Common myeloid progenitor, CD34-positive (primary cell): ENCODE measurements at regions not wholly inside any gene's neighbourhood (a gene's known extent, or its start where the extent isn't known, plus 50 kb on each side); places are given as distances from the start of the nearest gene placed in this dataset.

Experiments used
- CTCF ChIA-PET: fragments of 350-600 bp; sonication (Branson Sonifier 250); formaldehyde crosslinking; loops from one replicate; lab custom pipeline; 2021; ENCODE audit warnings: antibody characterized with exemption; lab: Charles Lee
- POLR2A ChIA-PET: fragments of 350-600 bp; sonication (Branson Sonifier 250); formaldehyde crosslinking; loops from one replicate; lab custom pipeline; 2021; ENCODE audit warnings: antibody characterized with exemption; lab: Charles Lee
- DNase-seq, 3 donors: peaks; one replicate each; pipeline versions ENCODE4 v3.0.0 to v3.0.0-alpha.2; 2013
- H3K27ac ChIP-seq, 2 experiments: 1 replicate in 1 of 2; 2 replicates in 1 of 2; pipeline ENCODE4 v1.7.0; 2013; ENCODE audit warnings: inconsistent platforms in 2 of 2, low read length in 2 of 2, mild to moderate bottlenecking in 2 of 2, low read depth in 1 of 2, moderate library complexity in 1 of 2; ENCODE audit not compliant: severe bottlenecking in 2 of 2, insufficient read depth in 1 of 2, poor library complexity in 1 of 2
- H3K27me3 ChIP-seq, 5 experiments: replicated peaks in 2 of 5; 1 replicate in 3 of 5; 2 replicates in 2 of 5; pipeline versions ENCODE4 v1.6.1 to v1.7.0; 2013; ENCODE audit warnings: low read length in 4 of 5, mild to moderate bottlenecking in 2 of 5, moderate library complexity in 2 of 5, inconsistent platforms in 1 of 5; ENCODE audit not compliant: insufficient read depth in 5 of 5, control insufficient read depth in 4 of 5
- H3K36me3 ChIP-seq, 4 experiments: 1 replicate in 2 of 4; 2 replicates in 2 of 4; pipeline versions ENCODE4 v1.6.1 to v1.7.0; 2013; ENCODE audit warnings: low read length in 3 of 4, control low read depth in 1 of 4, mild to moderate bottlenecking in 1 of 4; ENCODE audit not compliant: control insufficient read depth in 4 of 4, insufficient read depth in 4 of 4
- H3K4me1 ChIP-seq, 4 experiments: 1 replicate in 3 of 4; 2 replicates in 1 of 4; pipeline versions ENCODE4 v1.6.1 to v1.7.1; 2013; ENCODE audit warnings: low read length in 3 of 4, mild to moderate bottlenecking in 3 of 4, control low read depth in 1 of 4, inconsistent platforms in 1 of 4, moderate library complexity in 1 of 4; ENCODE audit not compliant: control insufficient read depth in 4 of 4, insufficient read depth in 4 of 4; ENCODE audit errors: control extremely low read depth in 1 of 4
- H3K4me3 ChIP-seq, 7 experiments: 1 replicate in 4 of 7; 2 replicates in 3 of 7; pipeline versions ENCODE4 v1.5.1 to v1.7.0; 2013; ENCODE audit warnings: mild to moderate bottlenecking in 7 of 7, low read length in 6 of 7, moderate library complexity in 6 of 7, inconsistent platforms in 2 of 7, low read depth in 2 of 7, control low read depth in 1 of 7; ENCODE audit not compliant: insufficient read depth in 4 of 7, control insufficient read depth in 1 of 7; ENCODE audit errors: extremely low read depth in 1 of 7
- H3K9me3 ChIP-seq, 5 experiments: 1 replicate in 4 of 5; 2 replicates in 1 of 5; pipeline versions ENCODE4 v1.6.1 to v1.7.1; 2013; ENCODE audit warnings: low read length in 4 of 5, mild to moderate bottlenecking in 2 of 5, inconsistent platforms in 1 of 5, low read depth in 1 of 5, moderate library complexity in 1 of 5; ENCODE audit not compliant: control insufficient read depth in 4 of 5, insufficient read depth in 2 of 5; ENCODE audit errors: control extremely low read depth in 1 of 5
- whole genome bisulfite sequencing: methylation state at CpG from one replicate; pipeline ENCODE4 v1.1.5; 2013; ENCODE audit not compliant: insufficient coverage; 5-methylcytosine and 5-hydroxymethylcytosine counted together

DNA sequence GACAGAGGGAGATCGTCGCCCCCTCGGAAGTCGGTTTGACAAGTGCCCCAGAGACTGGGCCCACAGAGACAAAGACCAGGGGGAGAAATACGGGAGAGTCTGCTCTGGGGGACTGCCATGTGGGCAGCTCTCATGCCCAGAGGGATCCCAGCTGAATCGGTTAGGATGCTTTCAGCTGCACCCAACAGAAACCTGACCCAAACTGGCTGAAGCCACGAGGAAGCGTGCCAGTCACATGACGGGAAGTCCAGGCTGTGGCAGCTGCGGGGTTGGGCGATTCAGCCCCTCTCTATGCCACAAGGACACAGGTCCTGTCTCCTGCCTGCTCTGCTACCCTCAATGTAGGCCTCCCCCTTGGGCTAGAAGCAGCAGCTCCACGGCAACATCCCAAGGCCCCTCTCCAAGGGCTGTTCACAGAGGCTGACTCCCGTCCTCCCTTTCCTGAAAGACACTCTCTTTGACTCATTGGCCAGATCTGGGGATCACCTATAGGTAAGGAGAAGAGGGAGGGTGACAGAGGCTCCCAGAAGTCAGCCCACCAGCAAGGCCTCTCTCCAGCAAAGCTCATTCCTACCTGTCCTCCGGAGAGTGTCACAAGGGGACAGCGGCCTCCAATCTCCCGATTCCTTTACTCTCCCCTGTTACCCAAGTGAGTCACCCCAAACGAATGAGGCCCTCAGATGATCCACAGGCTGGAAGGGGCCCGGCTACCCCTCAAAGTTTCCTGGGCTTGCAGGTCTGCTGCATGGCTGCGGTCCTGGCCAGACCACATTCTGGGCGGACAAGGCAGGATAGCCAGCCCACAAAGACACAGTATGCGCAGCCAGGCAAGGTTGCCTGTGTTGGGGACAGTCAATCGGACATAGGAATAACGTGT lies 75.8 kb downstream of the RBFOX3 start:
- H3K27me3 ChIP-seq = peaks cover 0 to 25% (median 4%) of the 10 kb centered on the region in 5 experiments
- no peaks in the 10 kb centered on the region for H3K9me3 ChIP-seq
- no peaks in the 10 kb centered on the region for H3K36me3 ChIP-seq
- H3K27ac ChIP-seq = no peak overlapping the region
- no peak overlapping the region for H3K4me3 ChIP-seq
- CTCF ChIA-PET = no interaction called here
- 86% methylated on average over 23 of the region's 23 CpGs for WGBS
- POLR2A ChIA-PET = no interaction called here
- no peaks in the 10 kb centered on the region for H3K4me1 ChIP-seq
- DNase-seq = no peak

DNA sequence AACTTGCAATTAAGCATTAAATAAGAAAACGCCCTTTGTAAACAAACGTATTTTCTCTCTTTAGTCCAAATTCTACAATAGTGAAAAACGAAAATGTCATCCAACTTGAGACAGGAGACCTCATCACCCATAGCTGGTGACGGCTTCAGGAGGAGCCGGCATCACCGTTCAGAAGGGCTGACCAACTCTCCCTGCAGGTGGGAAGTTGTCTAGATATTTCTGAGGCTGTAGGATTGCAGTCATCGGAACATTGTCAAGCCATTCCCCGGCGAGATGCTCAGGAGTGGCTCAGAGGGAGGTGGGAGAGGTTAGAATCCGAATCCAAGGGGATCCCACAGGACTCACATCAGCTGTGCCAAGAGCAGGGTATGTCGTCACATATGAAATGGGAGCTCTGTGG lies 76.7 kb downstream of the RBFOX3 start:
- H3K4me1 ChIP-seq = no peaks in the 10 kb centered on the region
- CTCF ChIA-PET = no interaction called here
- peaks cover 0 to 35% (median 2%) of the 10 kb centered on the region in 5 experiments for H3K27me3 ChIP-seq
- H3K36me3 ChIP-seq = no peaks in the 10 kb centered on the region
- DNase-seq = no peak
- POLR2A ChIA-PET = no interaction called here
- H3K4me3 ChIP-seq = no peak overlapping the region
- H3K27ac ChIP-seq = no peak overlapping the region
- H3K9me3 ChIP-seq = no peaks in the 10 kb centered on the region
- 93% methylated on average over 10 of the region's 11 CpGs for WGBS

DNA sequence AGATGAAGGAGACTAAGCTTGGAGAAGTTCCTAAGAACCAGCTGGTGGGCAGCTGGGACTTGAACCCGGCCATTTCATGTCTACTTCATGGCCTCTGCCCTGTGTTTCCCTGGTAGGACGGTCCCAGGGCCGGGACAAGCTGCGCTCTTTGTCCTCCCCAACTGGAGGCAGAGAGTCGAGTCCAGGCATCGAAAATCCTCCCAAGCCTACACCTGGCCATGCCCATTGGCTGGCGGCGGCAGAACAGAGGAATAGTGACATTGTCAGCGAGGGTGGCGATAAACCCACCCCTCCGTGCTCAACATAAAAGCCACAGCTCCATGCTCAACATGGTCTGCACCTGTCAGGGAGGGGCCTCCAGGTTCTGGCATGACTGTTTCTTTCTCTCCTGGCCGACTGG lies 77.7 kb downstream of the RBFOX3 start:
- CTCF ChIA-PET = no interaction called here
- no peak for DNase-seq
- POLR2A ChIA-PET = no interaction called here
- Histone ChIP-seq H3K4me3 (no peak overlapping the region), H3K4me1 (no peaks in the 10 kb centered on the region), H3K27ac (no peak overlapping the region), H3K27me3 (peaks cover 0 to 44% (median 10%) of the 10 kb centered on the region in 5 experiments), H3K36me3 (no peaks in the 10 kb centered on the region), H3K9me3 (no peaks in the 10 kb centered on the region)
- WGBS = 91% methylated on average over 11 of the region's 12 CpGs

DNA sequence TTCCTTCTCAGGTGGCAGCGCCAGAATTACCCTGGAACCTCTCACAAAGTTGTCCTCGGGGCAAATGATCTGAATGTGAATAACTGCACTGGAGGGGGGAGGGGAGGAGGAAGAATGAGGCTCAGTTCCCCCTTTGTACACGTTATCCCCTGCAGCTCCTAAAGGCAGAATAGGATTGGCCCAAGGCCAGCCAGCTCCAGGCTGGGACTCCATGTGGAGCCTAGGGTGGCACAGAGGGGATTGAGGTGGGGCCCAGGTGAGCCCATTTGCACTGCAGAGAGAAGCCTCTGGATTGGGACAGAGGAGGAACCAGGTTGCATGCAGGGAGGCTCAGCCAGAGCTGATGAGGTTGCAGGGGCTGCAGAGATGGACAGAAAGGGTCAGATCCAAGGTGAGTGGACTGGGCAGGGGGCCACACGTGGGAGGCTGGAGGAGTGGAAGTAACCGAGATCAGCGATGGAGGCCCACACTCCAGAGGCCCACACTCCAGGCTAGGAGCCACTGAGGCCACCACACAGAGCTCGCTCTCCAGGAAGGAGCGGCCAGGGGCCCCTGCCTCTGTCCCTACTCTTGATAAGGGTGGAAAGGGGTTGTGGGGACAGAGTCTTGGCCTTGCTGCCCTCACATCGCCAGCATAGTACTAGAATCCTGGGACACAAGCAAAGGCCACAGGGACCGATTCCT lies 78.6 kb downstream of the RBFOX3 start:
- H3K4me3 ChIP-seq = no peak overlapping the region
- no peaks in the 10 kb centered on the region for H3K36me3 ChIP-seq
- DNase-seq = no peak
- no peaks in the 10 kb centered on the region for H3K9me3 ChIP-seq
- no peaks in the 10 kb centered on the region for H3K4me1 ChIP-seq
- POLR2A ChIA-PET = no interaction called here
- WGBS = 84% methylated on average over 10 of the region's 10 CpGs
- CTCF ChIA-PET = no interaction called here
- peaks cover 0 to 52% (median 10%) of the 10 kb centered on the region in 5 experiments for H3K27me3 ChIP-seq
- no peak overlapping the region for H3K27ac ChIP-seq

DNA sequence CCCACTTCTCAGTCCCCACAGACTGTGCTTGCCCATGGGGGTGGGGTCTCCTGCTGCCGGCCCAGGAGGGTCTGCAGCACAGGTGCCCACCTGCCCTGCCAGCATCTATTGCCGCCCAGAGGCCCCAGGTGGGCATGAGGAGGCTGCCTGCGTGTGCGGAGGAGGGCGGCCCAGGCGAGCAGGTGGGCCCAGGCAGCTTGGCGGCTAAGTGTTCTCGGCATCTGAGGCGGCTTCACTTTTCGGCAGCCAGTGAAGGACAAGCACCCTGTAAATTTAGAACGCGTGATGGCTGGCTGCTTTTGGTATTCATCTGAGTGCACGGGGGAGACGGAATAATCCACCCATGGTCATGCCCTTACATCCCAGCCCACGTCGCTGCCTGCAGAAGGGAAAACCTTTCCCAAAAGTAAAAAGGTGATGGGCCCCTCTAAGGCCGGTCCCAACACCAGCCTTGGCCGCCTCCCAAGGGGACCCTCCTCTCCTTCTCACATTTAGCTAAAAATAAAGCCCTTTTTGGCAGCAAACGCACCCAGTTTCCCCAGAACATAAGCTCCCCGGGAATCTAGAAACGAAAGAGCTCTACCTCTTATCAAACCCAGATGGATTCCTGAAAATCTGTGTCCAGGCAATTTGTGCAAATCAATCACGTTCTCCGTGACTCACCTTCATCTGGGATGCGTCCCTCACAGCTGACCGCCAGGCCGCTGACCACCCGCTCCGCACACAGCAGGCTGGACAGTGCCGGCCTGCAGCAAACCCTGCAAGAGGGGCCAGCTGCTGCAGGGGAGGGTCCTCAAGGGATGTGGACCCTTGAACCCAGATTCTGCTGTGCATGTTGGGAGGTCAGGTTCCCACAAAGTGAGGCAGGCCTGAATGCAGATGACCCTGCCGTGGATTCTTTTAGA lies 79.4 kb downstream of the RBFOX3 start:
- Histone ChIP-seq H3K4me1 (no peaks in the 10 kb centered on the region), H3K27ac (no peak overlapping the region), H3K36me3 (no peaks in the 10 kb centered on the region), H3K4me3 (no peak overlapping the region), H3K27me3 (peaks cover 0 to 60% (median 10%) of the 10 kb centered on the region in 5 experiments), H3K9me3 (no peaks in the 10 kb centered on the region)
- no peak for DNase-seq
- ChIA-PET CTCF (no interaction called here), POLR2A (no interaction called here)
- 94% methylated on average over 30 of the region's 30 CpGs for WGBS

DNA sequence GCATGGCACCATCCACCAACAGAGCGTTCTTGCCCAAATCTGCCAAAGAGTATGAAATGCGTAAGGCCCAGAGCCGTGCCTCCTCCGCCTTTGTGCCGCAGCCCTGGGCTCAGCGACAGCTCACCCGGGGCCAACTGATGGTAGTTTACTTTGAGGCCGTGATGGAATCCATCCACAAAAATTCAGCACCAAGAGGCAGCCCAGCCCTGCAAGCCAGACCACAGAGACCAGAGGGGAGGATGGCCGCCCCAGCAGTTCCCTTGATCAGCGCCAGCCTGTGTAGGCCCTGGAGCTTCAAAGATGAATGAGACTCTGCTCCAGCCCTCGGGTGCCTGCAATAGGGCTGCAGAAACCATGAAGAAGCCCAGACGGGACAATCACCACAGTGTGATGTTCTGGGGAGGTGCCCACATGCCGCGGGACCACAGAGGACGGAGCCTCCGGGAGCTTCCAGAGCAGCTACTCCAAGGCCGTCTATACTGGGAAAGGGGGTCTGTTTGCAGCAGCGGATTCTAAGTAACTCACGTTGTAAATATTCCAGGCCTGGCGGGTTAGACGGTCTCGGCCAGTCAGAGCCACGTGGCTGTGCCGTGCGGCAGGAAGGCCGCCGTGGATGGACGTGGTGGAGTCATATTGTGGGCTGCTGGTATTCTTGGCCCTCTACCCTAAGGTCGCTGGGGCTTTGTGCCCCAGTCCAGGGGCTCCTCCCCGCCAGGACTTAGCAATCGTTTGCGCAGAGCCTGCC lies 80.3 kb downstream of the RBFOX3 start:
- H3K27ac ChIP-seq = no peak overlapping the region
- no peak for DNase-seq
- CTCF ChIA-PET = no interaction called here
- WGBS = 96% methylated on average over 32 of the region's 32 CpGs
- H3K36me3 ChIP-seq = no peaks in the 10 kb centered on the region
- H3K4me3 ChIP-seq = no peak overlapping the region
- H3K27me3 ChIP-seq = peaks cover 0 to 68% (median 10%) of the 10 kb centered on the region in 5 experiments
- no peaks in the 10 kb centered on the region for H3K4me1 ChIP-seq
- POLR2A ChIA-PET = no interaction called here
- no peaks in the 10 kb centered on the region for H3K9me3 ChIP-seq
